CD4-positive, alpha-beta T cell treated with Interleukin-1 beta for 1 hour (primary cell): ENCODE measurements at regions not wholly inside any gene's neighbourhood (a gene's known extent, or its start where the extent isn't known, plus 50 kb on each side); places are given as distances from the start of the nearest gene placed in this dataset.

Experiments
- DNase-seq, 2 donors: peaks; one replicate each; pipeline ENCODE4 v3.0.0-alpha.2; 2020 to 2022

- no peak for DNase-seq
Measured at GRCh38 chr10:129033790-129034272, 433.2 kb upstream of the MGMT start.

- DNase-seq: peak; percentile 37 to 70
Measured at GRCh38 chr10:129035052-129035827, 431.8 kb upstream of the MGMT start.

- no peak for DNase-seq
Measured at GRCh38 chr10:129038522-129038921, 428.5 kb upstream of the MGMT start.

GRCh38 chr10:129039406-129040370 is 427.4 kb upstream of the MGMT start:
- DNase-seq: no peak

GRCh38 chr10:129040377-129040776 is 426.7 kb upstream of the MGMT start:
- DNase-seq: no peak

- DNase-seq: no peak
Measured at GRCh38 chr10:129041916-129042315, 425.1 kb upstream of the MGMT start.

- DNase-seq: no peak
Measured at GRCh38 chr10:129042776-129043595, 424.1 kb upstream of the MGMT start.

- DNase-seq: no peak
Measured at GRCh38 chr10:129043691-129044090, 423.4 kb upstream of the MGMT start.

- no peak for DNase-seq
Measured at GRCh38 chr10:129045599-129045998, 421.4 kb upstream of the MGMT start.

GRCh38 chr10:129046065-129046681 is 420.9 kb upstream of the MGMT start:
- no peak for DNase-seq

- no peak for DNase-seq
Measured at GRCh38 chr10:129046962-129047361, 420.1 kb upstream of the MGMT start.

- DNase-seq: no peak
Measured at GRCh38 chr10:129047600-129047999, 419.4 kb upstream of the MGMT start.

GRCh38 chr10:129048513-129048912 is 418.5 kb upstream of the MGMT start:
- DNase-seq: no peak

- no peak for DNase-seq
Measured at GRCh38 chr10:129049501-129049900, 417.5 kb upstream of the MGMT start.

GRCh38 chr10:129055225-129055624 is 411.8 kb upstream of the MGMT start:
- no peak for DNase-seq

GRCh38 chr10:129055986-129056385 is 411.1 kb upstream of the MGMT start:
- no peak for DNase-seq

- DNase-seq: no peak
Measured at GRCh38 chr10:129056734-129057689, 410.0 kb upstream of the MGMT start.

GRCh38 chr10:129057856-129058663 is 409.0 kb upstream of the MGMT start:
- peak; percentile 44 to 53 for DNase-seq

- no peak for DNase-seq
Measured at GRCh38 chr10:129058664-129059155, 408.3 kb upstream of the MGMT start.

GRCh38 chr10:129059977-129060376 is 407.1 kb upstream of the MGMT start:
- DNase-seq: no peak
